ACC112 (cell line): ENCODE measurements at regions not wholly inside any gene's neighbourhood (a gene's known extent, or its start where the extent isn't known, plus 50 kb on each side); places are given as distances from the start of the nearest gene placed in this dataset.

Source experiments
- H2AFZ ChIP-seq: fragments of 200-600 bp; sonication (generic); one replicate; pipeline ENCODE4 v1.6.0; 2017; ENCODE audit warnings: antibody characterized with exemption, low read length; ENCODE audit not compliant: unreplicated experiment
- H3K27ac ChIP-seq: fragments of 200-600 bp; sonication (generic); 2 replicates; pipeline ENCODE4 v1.5.1; 2014; ENCODE audit warnings: low read depth, mild to moderate bottlenecking, antibody characterized with exemption, low read length, moderate library complexity
- H3K27me3 ChIP-seq: fragments of 200-600 bp; sonication (generic); 2 replicates; pipeline ENCODE4 v1.6.1; 2014; ENCODE audit warnings: mild to moderate bottlenecking, antibody characterized with exemption, low read length, moderate library complexity, mixed read lengths; ENCODE audit not compliant: insufficient read depth
- H3K36me3 ChIP-seq: fragments of 200-600 bp; sonication (generic); 2 replicates; pipeline ENCODE4 v1.6.1; 2016; ENCODE audit warnings: mild to moderate bottlenecking, antibody characterized with exemption, low read length, moderate library complexity, mixed read lengths; ENCODE audit not compliant: insufficient read depth
- H3K4me1 ChIP-seq: fragments of 200-600 bp; sonication (generic); one replicate; pipeline ENCODE4 v1.6.1; 2016; ENCODE audit warnings: low read length, mixed read lengths; ENCODE audit not compliant: insufficient read depth, unreplicated experiment, control insufficient read depth
- H3K4me3 ChIP-seq: fragments of 200-600 bp; sonication (generic); 2 replicates; pipeline ENCODE4 v1.5.1; 2014; ENCODE audit warnings: mild to moderate bottlenecking, low read depth, low read length
- H3K79me2 ChIP-seq: fragments of 200-600 bp; sonication (generic); one replicate; pipeline ENCODE4 v1.6.0; 2016; ENCODE audit warnings: low read length; ENCODE audit not compliant: control insufficient read depth, unreplicated experiment, insufficient read depth

DNA sequence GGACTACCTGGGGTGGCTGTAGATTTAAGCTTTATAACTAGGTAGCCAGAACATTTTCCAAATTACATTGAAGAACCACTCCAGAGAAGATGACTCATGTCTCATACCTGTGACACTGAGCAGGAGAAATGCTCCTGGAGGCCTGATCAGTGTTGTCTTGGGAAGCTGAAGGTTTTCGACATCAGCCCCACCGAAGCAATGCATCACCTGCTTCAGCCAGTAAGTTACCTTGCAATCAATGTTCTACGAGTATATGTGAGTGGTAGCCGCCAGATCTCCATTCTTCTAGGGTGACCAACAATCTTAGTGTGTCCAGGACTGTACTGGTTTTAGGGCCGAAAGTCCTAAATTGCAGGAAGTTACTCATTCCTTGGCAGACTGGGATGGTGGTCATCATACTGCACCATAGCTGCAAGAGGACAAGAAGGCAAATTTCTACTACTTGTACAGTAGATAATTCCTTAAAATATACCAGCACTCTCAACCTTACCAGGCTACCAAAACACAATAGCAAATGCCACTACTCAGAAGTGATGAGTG, 109.3 kb upstream of the LINC00305 start:
- H3K27me3 ChIP-seq: no peaks in the 10 kb centered on the region
- H3K36me3 ChIP-seq: no peaks in the 10 kb centered on the region
- H3K27ac ChIP-seq: no peak overlapping the region
- no peak overlapping the region for H2AFZ ChIP-seq
- no peaks in the 10 kb centered on the region for H3K4me1 ChIP-seq
- H3K79me2 ChIP-seq: no peaks in the 10 kb centered on the region
- H3K4me3 ChIP-seq: no peak overlapping the region

DNA sequence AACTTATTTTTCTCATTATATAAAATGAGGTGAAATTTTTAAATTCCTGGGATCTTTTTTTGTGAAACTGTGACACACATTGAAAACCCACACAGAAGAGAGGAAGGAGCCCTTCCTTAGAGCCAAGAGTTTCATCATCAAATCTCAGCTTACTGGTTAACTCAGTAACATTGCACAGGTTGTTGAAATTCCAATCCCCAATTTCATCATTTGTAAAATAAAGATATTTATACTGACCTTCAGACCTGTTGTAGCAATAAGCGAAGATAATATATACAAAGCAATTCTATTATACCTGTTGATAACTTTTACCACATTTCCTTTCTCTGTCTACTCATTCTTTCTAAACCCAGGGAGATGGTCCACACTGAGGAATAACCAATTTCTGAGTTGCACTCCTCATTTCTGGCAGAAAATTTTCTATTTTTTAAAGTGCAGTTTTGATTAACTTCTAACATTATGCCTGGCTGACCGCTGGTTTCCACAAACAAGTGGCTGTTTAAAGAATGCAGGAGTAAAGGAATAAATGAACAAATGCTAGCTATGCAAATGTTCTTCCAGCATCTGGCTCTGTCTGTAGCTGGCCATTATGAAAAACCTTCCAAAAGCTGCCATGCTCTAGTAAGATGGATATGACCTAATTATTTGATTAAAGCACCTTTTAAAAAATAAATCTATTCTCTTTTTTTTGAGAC, 105.7 kb upstream of the LINC00305 start:
- Histone ChIP-seq H3K27me3 (no peaks in the 10 kb centered on the region), H3K36me3 (no peaks in the 10 kb centered on the region), H3K4me3 (no peak overlapping the region), H3K27ac (no peak overlapping the region), H3K79me2 (no peaks in the 10 kb centered on the region), H3K4me1 (no peaks in the 10 kb centered on the region), H2AFZ (no peak overlapping the region)

DNA sequence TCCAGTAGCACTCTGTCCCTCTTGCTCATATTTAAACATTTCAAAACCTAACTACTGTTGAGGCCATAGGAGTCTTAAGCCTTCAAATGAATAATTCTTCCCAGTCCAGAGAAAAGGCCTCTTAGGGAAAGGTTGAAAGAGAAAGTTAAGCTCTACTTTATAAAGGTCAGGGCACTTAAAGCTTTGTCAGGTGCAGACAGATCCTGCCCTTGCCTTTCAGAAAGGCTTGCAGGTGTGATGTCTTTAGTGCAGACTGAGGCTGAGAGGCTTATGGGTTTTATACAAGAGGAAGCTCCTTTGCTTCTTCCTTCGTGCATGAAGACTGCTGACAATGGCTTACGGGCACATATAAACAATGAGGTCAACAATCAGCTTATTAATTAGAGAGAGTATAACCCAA, 105.0 kb upstream of the LINC00305 start:
- Histone ChIP-seq H3K4me1 (no peaks in the 10 kb centered on the region), H3K27ac (no peak overlapping the region), H3K79me2 (no peaks in the 10 kb centered on the region), H3K27me3 (no peaks in the 10 kb centered on the region), H3K36me3 (no peaks in the 10 kb centered on the region), H2AFZ (no peak overlapping the region), H3K4me3 (no peak overlapping the region)

DNA sequence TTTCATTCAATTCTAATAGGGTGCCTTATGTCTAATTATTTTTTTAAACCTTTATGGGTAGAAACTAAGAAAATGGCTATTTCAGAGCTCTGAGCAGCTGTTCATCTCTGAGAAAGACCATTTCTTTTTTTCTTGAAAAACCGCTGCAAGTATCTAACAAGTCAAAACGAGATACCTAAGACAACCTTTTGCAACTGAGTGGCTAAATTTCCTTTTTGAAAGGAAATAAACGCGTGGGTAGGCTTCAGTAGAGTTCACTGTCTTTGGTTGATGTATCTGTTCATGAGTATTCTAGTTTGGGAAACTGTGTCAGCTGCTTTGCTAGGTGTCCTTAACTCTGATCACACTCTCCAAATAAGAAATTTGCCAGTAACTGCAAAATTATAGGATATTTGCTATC, 104.3 kb upstream of the LINC00305 start:
- no peaks in the 10 kb centered on the region for H3K36me3 ChIP-seq
- no peaks in the 10 kb centered on the region for H3K4me1 ChIP-seq
- no peaks in the 10 kb centered on the region for H3K27me3 ChIP-seq
- no peak overlapping the region for H3K27ac ChIP-seq
- no peaks in the 10 kb centered on the region for H3K79me2 ChIP-seq
- H2AFZ ChIP-seq: no peak overlapping the region
- no peak overlapping the region for H3K4me3 ChIP-seq

DNA sequence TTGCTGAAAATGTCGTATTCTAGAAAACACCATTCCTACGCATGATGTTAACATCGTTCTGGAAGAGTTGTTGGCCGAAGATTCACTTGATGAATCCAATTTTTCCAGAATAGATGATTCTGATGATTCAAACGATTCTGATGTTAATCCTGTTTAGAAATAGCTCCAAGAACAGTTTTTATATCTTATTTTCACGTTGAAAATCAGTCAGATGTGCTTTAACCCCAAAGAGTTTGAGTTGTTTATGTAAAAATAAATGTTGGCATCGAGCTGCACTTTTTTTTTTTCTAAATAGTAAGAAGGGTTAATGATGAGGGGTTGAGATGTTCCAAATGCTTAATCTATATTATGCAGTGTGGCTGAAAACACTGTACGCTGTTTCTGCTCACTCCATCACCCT, 99.9 kb upstream of the LINC00305 start:
- no peaks in the 10 kb centered on the region for H3K36me3 ChIP-seq
- no peaks in the 10 kb centered on the region for H3K79me2 ChIP-seq
- no peak overlapping the region for H3K27ac ChIP-seq
- no peak overlapping the region for H2AFZ ChIP-seq
- no peaks in the 10 kb centered on the region for H3K4me1 ChIP-seq
- H3K27me3 ChIP-seq: no peaks in the 10 kb centered on the region
- H3K4me3 ChIP-seq: no peak overlapping the region

DNA sequence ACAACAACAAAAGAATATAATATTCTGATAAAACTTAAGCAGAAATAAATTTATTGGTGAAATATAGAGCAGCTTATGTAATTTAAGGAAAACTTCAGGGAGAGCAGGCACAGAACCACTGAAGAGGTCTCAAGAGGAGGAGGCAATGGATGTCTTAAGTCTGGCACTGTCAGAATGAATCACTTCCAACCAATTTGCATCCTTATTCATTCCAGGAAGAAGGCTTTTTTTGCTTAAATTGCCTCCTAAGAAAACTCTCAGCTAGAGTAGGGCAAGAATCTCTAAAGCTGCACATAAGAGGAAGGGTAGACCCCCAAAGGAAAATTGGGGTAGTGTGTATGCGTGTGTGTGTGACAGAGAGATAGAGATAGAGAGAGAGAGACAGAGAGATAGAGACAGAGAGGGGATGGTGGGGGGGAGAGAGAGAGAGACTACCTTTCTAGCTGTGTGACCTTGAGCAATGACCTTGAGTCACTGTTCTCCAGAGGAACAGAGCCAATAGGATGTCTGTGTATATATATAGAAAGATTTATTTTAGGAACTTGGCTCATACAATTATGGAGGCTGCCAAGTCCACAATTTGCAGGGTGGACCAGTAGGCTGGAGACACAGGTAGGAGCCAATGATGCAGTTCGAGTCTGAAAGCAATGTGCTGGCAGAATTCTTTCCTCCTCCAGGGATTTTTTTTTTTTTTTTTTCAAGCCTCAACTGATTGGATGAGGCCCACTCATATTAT, 96.4 kb upstream of the LINC00305 start:
- Histone ChIP-seq H3K4me1 (no peaks in the 10 kb centered on the region), H3K36me3 (no peaks in the 10 kb centered on the region), H3K27ac (no peak overlapping the region), H2AFZ (no peak overlapping the region), H3K79me2 (no peaks in the 10 kb centered on the region), H3K27me3 (no peaks in the 10 kb centered on the region), H3K4me3 (no peak overlapping the region)

DNA sequence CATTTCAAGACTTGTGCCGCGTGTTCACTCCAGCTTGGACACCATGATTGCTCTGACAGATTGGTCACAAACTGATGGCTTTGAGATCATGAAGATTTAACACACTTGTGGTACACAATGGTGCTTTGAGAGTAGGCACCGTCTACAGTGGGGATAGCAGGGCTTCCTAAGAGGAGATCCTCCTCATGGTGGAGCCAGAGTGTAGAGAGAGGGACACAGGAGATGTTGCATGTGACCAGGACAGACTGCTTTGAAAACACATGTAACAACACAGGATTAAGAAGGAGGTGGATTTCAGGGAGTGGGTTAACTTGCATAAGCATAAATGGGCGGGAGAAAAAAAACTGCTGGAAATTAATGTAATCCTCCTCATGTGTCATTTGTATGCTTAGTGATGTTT, 95.7 kb upstream of the LINC00305 start:
- H3K4me1 ChIP-seq: no peaks in the 10 kb centered on the region
- no peak overlapping the region for H3K27ac ChIP-seq
- no peaks in the 10 kb centered on the region for H3K27me3 ChIP-seq
- no peaks in the 10 kb centered on the region for H3K36me3 ChIP-seq
- H3K79me2 ChIP-seq: no peaks in the 10 kb centered on the region
- H3K4me3 ChIP-seq: no peak overlapping the region
- no peak overlapping the region for H2AFZ ChIP-seq

DNA sequence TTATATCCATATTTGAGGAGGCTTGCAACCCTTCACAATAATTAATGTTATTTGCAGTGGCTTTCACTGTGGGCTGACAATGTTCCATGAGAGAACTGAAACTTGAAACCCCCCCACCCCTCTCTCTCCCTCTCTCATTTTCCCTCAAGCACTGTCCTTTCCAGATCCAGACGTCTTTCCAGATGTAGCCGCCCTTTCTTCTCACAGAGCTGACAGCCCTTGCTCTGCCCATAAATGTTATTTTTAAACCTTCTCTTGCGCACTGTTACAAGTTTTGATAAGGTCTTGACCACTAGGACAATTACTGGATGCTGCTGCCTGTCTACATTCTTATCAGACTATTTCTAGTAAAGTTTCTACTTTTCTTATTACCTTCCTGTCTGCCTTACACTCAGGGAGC, 91.4 kb upstream of the LINC00305 start:
- Histone ChIP-seq H3K79me2 (no peaks in the 10 kb centered on the region), H3K27ac (no peak overlapping the region), H3K36me3 (no peaks in the 10 kb centered on the region), H3K4me3 (no peak overlapping the region), H3K27me3 (no peaks in the 10 kb centered on the region), H2AFZ (no peak overlapping the region), H3K4me1 (no peaks in the 10 kb centered on the region)

DNA sequence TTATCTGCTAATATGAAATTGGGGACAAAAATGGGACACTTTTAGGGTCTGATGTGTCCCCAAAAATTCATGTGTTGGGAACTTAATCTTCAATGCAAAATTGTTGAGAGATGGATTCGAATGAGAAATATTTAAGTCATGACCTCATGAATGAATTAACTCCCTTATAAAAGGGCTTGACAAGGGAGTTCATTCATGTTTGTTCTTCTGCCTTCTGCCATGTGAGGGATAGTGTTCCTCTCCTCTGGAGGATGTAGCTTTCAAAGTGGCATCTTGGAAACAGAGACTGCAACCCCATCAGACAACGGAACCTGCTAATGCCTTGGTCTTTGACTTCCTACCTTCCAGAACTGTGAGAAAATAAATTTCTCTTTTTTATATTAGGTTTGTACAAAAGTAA, 89.2 kb upstream of the LINC00305 start:
- Histone ChIP-seq H3K79me2 (no peaks in the 10 kb centered on the region), H3K4me3 (no peak overlapping the region), H3K4me1 (no peaks in the 10 kb centered on the region), H3K27me3 (no peaks in the 10 kb centered on the region), H2AFZ (no peak overlapping the region), H3K36me3 (no peaks in the 10 kb centered on the region), H3K27ac (no peak overlapping the region)

DNA sequence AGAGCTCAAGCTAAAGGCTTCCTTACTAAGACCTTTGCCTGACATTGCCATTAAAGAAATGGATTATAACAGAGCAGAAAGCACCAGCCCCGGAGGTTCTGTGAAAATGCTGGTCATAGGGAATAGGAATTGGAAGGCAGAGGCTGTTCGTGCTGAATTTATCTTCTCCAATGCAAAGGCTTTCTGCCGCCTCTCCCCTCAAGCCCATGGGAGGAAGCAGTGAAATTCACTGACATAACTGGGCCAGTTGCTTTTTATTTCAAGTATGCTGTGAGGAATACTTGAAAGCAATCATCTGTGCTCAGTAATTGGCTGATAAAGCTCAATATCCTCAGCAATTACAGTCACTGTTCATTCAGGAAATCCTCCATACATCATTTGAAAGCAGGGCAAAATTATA, 85.4 kb upstream of the LINC00305 start:
- Histone ChIP-seq H3K36me3 (no peaks in the 10 kb centered on the region), H3K27ac (no peak overlapping the region), H3K79me2 (no peaks in the 10 kb centered on the region), H3K4me1 (no peaks in the 10 kb centered on the region), H2AFZ (no peak overlapping the region), H3K4me3 (no peak overlapping the region), H3K27me3 (no peaks in the 10 kb centered on the region)

DNA sequence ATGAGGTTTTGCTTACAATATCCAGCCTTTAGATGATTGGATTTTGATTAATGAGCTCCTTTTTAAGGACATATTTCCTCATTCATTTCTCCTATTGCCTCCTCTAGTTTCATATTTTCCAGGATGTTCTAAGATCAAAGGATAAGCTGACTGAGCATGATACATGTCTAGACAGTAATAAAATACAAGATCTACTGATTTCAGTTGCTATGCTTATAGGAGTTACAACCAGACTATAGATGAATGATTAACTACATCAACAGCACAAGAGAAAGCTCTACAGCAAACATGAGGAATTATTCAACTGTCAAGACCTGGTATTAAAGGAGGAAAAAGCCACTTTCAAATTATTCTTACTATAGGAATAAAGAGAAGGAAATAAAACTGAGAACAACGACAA, 85.0 kb upstream of the LINC00305 start:
- no peak overlapping the region for H3K27ac ChIP-seq
- no peaks in the 10 kb centered on the region for H3K36me3 ChIP-seq
- no peak overlapping the region for H2AFZ ChIP-seq
- no peak overlapping the region for H3K4me3 ChIP-seq
- H3K79me2 ChIP-seq: no peaks in the 10 kb centered on the region
- no peaks in the 10 kb centered on the region for H3K4me1 ChIP-seq
- no peaks in the 10 kb centered on the region for H3K27me3 ChIP-seq
